Breast epithelium (tissue), 4 donors: ENCODE measurements at regions not wholly inside any gene's neighbourhood (a gene's known extent, or its start where the extent isn't known, plus 50 kb on each side); places are given as distances from the start of the nearest gene placed in this dataset.

Experiments used
- DNase-seq, 2 donors: peaks; one replicate each; pipeline ENCODE4 v3.0.0-alpha.2; 2019; ENCODE audit warnings: low spot score in 2 of 2
- H3K27ac ChIP-seq, 2 donors: fragments of 200-600 bp; sonication (generic) in 1 of 2; one replicate each; pipeline ENCODE4 v1.5.1; 2016 to 2019; ENCODE audit warnings: mild to moderate bottlenecking in 1 of 2
- H3K27me3 ChIP-seq, 2 donors: fragments of 200-600 bp; sonication (generic) in 1 of 2; one replicate each; pipeline versions ENCODE4 v1.5.1 to v1.6.0; 2017 to 2019; ENCODE audit warnings: control low read depth in 1 of 2, mild to moderate bottlenecking in 1 of 2
- H3K36me3 ChIP-seq: fragments of 200-600 bp; one replicate; pipeline ENCODE4 v1.5.1; 2019
- H3K4me1 ChIP-seq, 2 donors: fragments of 200-600 bp; sonication (generic); one replicate each; pipeline ENCODE4 v1.5.1; 2016 to 2019; ENCODE audit warnings: control low read depth in 1 of 2
- H3K4me3 ChIP-seq, 3 donors: fragments of 200-600 bp; sonication (generic); 1 replicate in 2 of 3; 2 replicates in 1 of 3; pipeline ENCODE4 v1.5.1; 2016 to 2019; ENCODE audit warnings: mild to moderate bottlenecking in 3 of 3, moderate library complexity in 2 of 3
- H3K9me3 ChIP-seq, 2 donors: fragments of 200-600 bp; sonication (generic) in 1 of 2; one replicate each; pipeline ENCODE4 v1.5.1; 2016 to 2019; ENCODE audit warnings: control low read depth in 1 of 2
- POLR2A ChIP-seq: fragments of 450-650 bp; IDR thresholded peaks from one replicate; pipeline ENCODE4 v1.6.1; 2016; ENCODE audit warnings: antibody characterized with exemption, mild to moderate bottlenecking, moderate library complexity
- POLR2AphosphoS5 ChIP-seq, 3 donors: sonication (generic); formaldehyde crosslinking; IDR thresholded peaks; one replicate each; pipeline ENCODE4 v1.6.1; 2017; ENCODE audit warnings: antibody characterized with exemption in 3 of 3
- intact Hi-C: fragments of 100-400 bp; cut with DNase I; formaldehyde crosslinking; loops from one replicate; pipeline ENCODE4 v1.15.1; 2023; ENCODE audit warnings: low total_unique reads
- TF ChIP-seq, protein P1 (sequence below), 3 donors: fragments of 450-650 bp; IDR thresholded peaks; one replicate each; pipeline ENCODE4 v1.5.1; 2016 to 2017; ENCODE audit warnings: antibody characterized with exemption in 3 of 3, mild to moderate bottlenecking in 3 of 3, moderate library complexity in 3 of 3

DNA sequence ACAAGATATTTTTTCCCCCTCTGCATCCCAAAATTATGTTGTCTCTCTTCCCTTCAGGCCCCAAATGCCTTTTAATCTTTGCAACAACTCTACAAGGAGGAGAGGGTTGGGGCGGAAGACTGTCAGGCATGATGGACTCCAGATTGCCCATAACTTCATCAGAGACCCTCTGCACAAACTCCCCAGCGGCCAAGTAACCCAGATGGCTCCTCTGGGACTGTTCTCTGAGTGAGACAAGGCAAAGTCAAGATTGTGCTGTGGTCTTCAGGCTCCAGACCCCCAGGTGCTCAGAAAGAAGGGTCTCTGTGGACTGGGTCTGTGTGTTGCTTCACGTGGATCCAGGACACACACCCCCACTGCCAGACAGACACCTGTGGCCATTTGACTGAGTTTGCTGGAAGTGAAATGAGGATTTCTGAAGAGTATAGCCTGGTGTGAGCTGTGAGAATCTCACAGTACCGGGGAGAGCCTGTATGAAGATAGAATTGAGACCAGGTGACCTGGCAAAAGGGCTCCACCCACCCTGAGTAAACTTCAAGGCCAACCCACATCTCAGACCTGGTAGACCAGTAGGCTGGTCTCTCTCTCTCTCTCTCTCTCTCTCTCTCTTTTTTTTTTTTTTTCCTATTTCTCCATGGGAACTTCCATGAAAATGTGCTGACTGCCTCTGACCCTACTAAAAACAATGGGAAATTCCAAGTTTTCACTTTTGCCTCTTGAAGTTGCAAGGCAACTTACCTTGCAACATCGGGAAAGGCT lies 354.1 kb downstream of the SOX9 start:
- TF ChIP-seq POLR2AphosphoS5 (IDR thresholded peaks at IDR 0.05) = no peak
- TF ChIP-seq, protein P1, sequence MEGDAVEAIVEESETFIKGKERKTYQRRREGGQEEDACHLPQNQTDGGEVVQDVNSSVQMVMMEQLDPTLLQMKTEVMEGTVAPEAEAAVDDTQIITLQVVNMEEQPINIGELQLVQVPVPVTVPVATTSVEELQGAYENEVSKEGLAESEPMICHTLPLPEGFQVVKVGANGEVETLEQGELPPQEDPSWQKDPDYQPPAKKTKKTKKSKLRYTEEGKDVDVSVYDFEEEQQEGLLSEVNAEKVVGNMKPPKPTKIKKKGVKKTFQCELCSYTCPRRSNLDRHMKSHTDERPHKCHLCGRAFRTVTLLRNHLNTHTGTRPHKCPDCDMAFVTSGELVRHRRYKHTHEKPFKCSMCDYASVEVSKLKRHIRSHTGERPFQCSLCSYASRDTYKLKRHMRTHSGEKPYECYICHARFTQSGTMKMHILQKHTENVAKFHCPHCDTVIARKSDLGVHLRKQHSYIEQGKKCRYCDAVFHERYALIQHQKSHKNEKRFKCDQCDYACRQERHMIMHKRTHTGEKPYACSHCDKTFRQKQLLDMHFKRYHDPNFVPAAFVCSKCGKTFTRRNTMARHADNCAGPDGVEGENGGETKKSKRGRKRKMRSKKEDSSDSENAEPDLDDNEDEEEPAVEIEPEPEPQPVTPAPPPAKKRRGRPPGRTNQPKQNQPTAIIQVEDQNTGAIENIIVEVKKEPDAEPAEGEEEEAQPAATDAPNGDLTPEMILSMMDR (IDR thresholded peaks at IDR 0.05) = no peak
- Histone ChIP-seq H3K36me3 (no peaks in the 10 kb centered on the region), H3K4me1 (no peaks in the 10 kb centered on the region), H3K27me3 (no peaks in the 10 kb centered on the region), H3K9me3 (no peaks in the 10 kb centered on the region), H3K27ac (no peak overlapping the region), H3K4me3 (no peak overlapping the region)
- no peak for DNase-seq
- intact Hi-C loops = loop anchor here (5.0 kb wide), 1 partner anchor 1758 kb away; no protein-coding TSS in a partner anchor

DNA sequence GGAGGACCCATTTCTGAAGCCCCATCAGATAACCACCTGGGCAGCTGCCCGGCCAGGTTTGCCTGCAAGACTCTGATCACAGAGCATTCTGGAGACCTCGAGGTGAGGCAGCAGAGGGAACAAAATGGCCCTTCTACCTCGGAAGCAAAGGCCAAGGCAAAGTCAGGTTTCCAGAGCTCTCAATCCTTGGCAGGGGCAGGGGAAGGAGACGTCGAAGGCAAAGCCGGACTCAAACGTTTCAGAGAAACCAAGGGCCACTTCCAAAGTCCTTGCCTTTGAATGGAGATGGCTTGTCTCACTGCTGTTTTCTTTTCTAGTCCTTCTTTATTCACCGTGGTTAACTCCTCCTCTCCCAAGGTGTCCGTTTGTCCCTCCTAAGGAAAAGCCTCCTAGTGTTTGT lies 355.3 kb downstream of the SOX9 start:
- H3K27ac ChIP-seq = no peak overlapping the region
- no peak for DNase-seq
- TF ChIP-seq POLR2A = no peak
- no peak for TF ChIP-seq POLR2AphosphoS5 (IDR thresholded peaks at IDR 0.05)
- TF ChIP-seq, protein P1 (IDR thresholded peaks at IDR 0.05) = no peak
- no peaks in the 10 kb centered on the region for H3K27me3 ChIP-seq
- H3K36me3 ChIP-seq = no peaks in the 10 kb centered on the region
- no peaks in the 10 kb centered on the region for H3K4me1 ChIP-seq
- no peak overlapping the region for H3K4me3 ChIP-seq
- intact Hi-C loops = loop anchor here (5.0 kb wide), 1 partner anchor 1759 kb away; no protein-coding TSS in a partner anchor
- H3K9me3 ChIP-seq = no peaks in the 10 kb centered on the region

DNA sequence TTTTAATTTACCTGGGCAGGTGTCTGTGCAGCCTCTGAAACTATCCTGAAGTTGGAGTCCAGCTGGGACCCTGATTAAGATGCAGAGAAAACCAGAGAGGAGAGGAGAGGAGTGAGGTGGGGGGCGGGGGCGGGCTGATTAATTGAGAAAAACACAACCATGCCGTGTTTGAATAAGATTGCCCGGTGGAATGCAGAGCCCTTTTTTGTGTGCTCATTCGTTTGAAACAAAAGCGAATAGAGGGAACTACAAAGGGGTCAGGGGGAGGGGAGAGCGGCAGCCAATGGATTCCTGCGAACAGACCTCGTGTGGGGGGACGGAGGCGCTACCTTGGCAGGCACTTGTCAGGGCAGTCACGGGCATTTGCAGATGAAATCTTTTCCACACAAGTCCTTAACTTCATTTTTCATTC lies 355.8 kb downstream of the SOX9 start:
- Histone ChIP-seq H3K27me3 (no peaks in the 10 kb centered on the region), H3K36me3 (no peaks in the 10 kb centered on the region), H3K4me3 (no peak overlapping the region), H3K27ac (peak overlapping the region in 1 of 2 donors; percentile 14), H3K9me3 (no peaks in the 10 kb centered on the region), H3K4me1 (no peaks in the 10 kb centered on the region)
- TF ChIP-seq, protein P1 (IDR thresholded peaks at IDR 0.05) = no peak
- TF ChIP-seq POLR2AphosphoS5 (IDR thresholded peaks at IDR 0.05) (no peak), POLR2A (no peak)
- intact Hi-C loops = loop anchor here (5.0 kb wide), 1 partner anchor 1759 kb away; no protein-coding TSS in a partner anchor
- no peak for DNase-seq

DNA sequence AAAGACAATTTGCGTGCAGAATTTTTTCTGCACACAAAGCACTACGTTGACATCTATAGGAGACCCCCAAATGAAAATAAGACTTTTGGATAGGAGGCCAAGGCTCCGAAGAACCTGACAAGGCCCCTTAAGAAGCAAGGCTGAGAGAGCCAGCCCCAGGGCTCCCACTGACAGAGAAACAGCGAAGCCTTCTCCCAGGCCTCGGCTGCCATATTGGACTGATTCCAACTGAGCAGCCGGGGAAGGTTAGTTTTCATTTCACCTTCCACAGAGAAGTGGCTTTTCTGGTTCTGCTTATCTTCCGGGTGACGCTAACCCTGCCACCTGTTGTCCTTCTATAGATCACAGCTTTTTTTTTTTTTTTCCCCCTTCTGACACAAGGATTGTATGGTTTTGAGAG lies 356.7 kb downstream of the SOX9 start:
- no peaks in the 10 kb centered on the region for H3K4me1 ChIP-seq
- TF ChIP-seq POLR2A (no peak), POLR2AphosphoS5 (IDR thresholded peaks at IDR 0.05) (peak in 1 of 3 donors; percentile 43)
- no peaks in the 10 kb centered on the region for H3K36me3 ChIP-seq
- intact Hi-C loops = loop anchor here (5.0 kb wide), 1 partner anchor 1760 kb away; no protein-coding TSS in a partner anchor
- no peak overlapping the region for H3K4me3 ChIP-seq
- no peaks in the 10 kb centered on the region for H3K27me3 ChIP-seq
- no peaks in the 10 kb centered on the region for H3K9me3 ChIP-seq
- peak in 1 of 2 donors; percentile 38 for DNase-seq
- peak overlapping the region; percentile 13 to 46 for H3K27ac ChIP-seq

DNA sequence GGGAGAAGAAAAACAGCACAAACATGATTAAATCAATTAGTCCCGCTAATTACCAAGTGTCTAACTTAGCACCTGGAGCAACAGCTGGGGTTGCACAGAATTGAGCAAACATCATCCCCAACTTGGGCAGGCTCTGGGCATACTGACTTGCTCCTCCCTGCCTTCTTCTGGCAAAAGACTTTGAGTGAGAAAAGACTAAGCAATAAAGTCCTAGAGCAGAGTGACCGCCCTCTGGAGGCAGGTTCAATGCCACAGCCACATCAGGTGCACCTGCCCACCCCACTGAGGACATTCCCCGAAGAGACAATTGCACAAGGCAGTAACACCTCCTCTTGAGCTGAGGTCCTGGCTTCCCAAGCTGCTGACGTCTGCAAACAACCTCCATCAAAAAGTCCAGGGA lies 358.3 kb downstream of the SOX9 start:
- Histone ChIP-seq H3K4me1 (no peaks in the 10 kb centered on the region), H3K27me3 (no peaks in the 10 kb centered on the region), H3K36me3 (no peaks in the 10 kb centered on the region), H3K9me3 (no peaks in the 10 kb centered on the region), H3K4me3 (no peak overlapping the region), H3K27ac (no peak overlapping the region)
- DNase-seq = no peak
- intact Hi-C loops = loop anchor here (5.0 kb wide), 1 partner anchor 1762 kb away; no protein-coding TSS in a partner anchor
- TF ChIP-seq, protein P1 (IDR thresholded peaks at IDR 0.05) = no peak
- no peak for TF ChIP-seq POLR2AphosphoS5 (IDR thresholded peaks at IDR 0.05)
- no peak for TF ChIP-seq POLR2A
